PC-3 (cell line): ENCODE measurements at regions not wholly inside any gene's neighbourhood (a gene's known extent, or its start where the extent isn't known, plus 50 kb on each side); places are given as distances from the start of the nearest gene placed in this dataset.

Experiments
- ATAC-seq: fragments of 200-7000 bp; cut with Tn5 transposase; 2 replicates; pipeline ENCODE4 v1.9.1; 2020; ENCODE audit warnings: mild to moderate bottlenecking, moderate library complexity
- BruUV-seq: library from RNA; stranded (reverse); fragments of 400-500 nt; replicated peaks from 2 replicates; lab custom pipeline; 2021; lab: Mats Ljungman, UMichigan
- CTCF ChIA-PET: fragments of 300-600 bp; sonication (Branson Sonifier 250); formaldehyde crosslinking; loops from one replicate; lab custom pipeline; 2022; ENCODE audit warnings: antibody characterized with exemption; lab: Charles Lee
- POLR2A ChIA-PET: fragments of 300-600 bp; sonication (Branson Sonifier 250); formaldehyde crosslinking; loops from one replicate; lab custom pipeline; 2022; ENCODE audit warnings: antibody characterized with exemption; ENCODE audit not compliant: unreplicated experiment; lab: Charles Lee
- DNase-seq: peaks from one replicate; pipeline ENCODE4 v3.0.0-alpha.2; 2015
- H2AFZ ChIP-seq: fragments of 300-600 bp; sonication (generic); 2 replicates; pipeline ENCODE4 v1.6.0; 2016; ENCODE audit warnings: antibody characterized with exemption, low read length
- H3F3A ChIP-seq: fragments of 300-600 bp; sonication (generic); one replicate; pipeline ENCODE4 v1.6.0; 2017; ENCODE audit warnings: antibody characterized with exemption, low read length, control low read depth, mild to moderate bottlenecking; ENCODE audit not compliant: unreplicated experiment
- H3K27ac ChIP-seq: fragments of 300-600 bp; sonication (generic); 2 replicates; pipeline ENCODE4 v1.5.1; 2016; ENCODE audit warnings: mild to moderate bottlenecking, low read length
- H3K27me3 ChIP-seq: fragments of 300-600 bp; sonication (generic); 2 replicates; pipeline ENCODE4 v1.6.1; 2016; ENCODE audit warnings: low read length, mixed read lengths
- H3K36me3 ChIP-seq: fragments of 300-600 bp; sonication (generic); 2 replicates; pipeline ENCODE4 v1.6.1; 2016; ENCODE audit warnings: low read depth, mixed run types, low read length, mixed read lengths
- H3K4me1 ChIP-seq: fragments of 300-600 bp; sonication (generic); 2 replicates; pipeline ENCODE4 v1.5.1; 2016; ENCODE audit warnings: low read length; ENCODE audit not compliant: insufficient read depth
- H3K4me2 ChIP-seq: fragments of 300-600 bp; sonication (generic); 2 replicates; pipeline ENCODE4 v1.6.0; 2016; ENCODE audit warnings: low read length
- H3K4me3 ChIP-seq: fragments of 300-600 bp; sonication (generic); 2 replicates; pipeline ENCODE4 v1.5.1; 2016; ENCODE audit warnings: mild to moderate bottlenecking, low read length, mixed read lengths
- H3K79me2 ChIP-seq: fragments of 300-600 bp; sonication (generic); 2 replicates; pipeline ENCODE4 v1.6.1; 2017; ENCODE audit warnings: low read length, mixed read lengths
- H3K9ac ChIP-seq: fragments of 300-600 bp; sonication (generic); 2 replicates; pipeline ENCODE4 v1.6.0; 2016; ENCODE audit warnings: mild to moderate bottlenecking, low read length
- H3K9me2 ChIP-seq: fragments of 300-600 bp; sonication (generic); replicated peaks from 2 replicates; pipeline ENCODE4 v1.6.1; 2016; ENCODE audit warnings: mixed run types, low read length, mixed read lengths
- H3K9me3 ChIP-seq: fragments of 300-600 bp; sonication (generic); 2 replicates; pipeline ENCODE4 v1.6.1; 2016; ENCODE audit warnings: low read length, mixed read lengths
- H4K20me1 ChIP-seq: fragments of 300-600 bp; sonication (generic); 2 replicates; pipeline ENCODE4 v1.6.1; 2016; ENCODE audit warnings: low read length, mixed read lengths
- CTCF ChIP-seq: fragments of 300-600 bp; sonication (generic); conservative IDR thresholded peaks from 2 replicates; pipeline ENCODE4 v1.5.1; 2017; ENCODE audit warnings: antibody characterized with exemption, low read depth, mild to moderate bottlenecking, low read length
- EZH2 ChIP-seq: fragments of 300-600 bp; sonication (generic); IDR thresholded peaks from one replicate; pipeline ENCODE4 v1.6.1; 2017; ENCODE audit warnings: antibody characterized with exemption, mild to moderate bottlenecking, low read length; ENCODE audit not compliant: unreplicated experiment
- EZH2phosphoT487 ChIP-seq: fragments of 300-600 bp; sonication (generic); IDR thresholded peaks from 2 replicates; pipeline ENCODE4 v1.6.1; 2018; ENCODE audit warnings: mild to moderate bottlenecking, antibody characterized with exemption, low read length, borderline replicate concordance
- intact Hi-C: fragments of 100-400 bp; cut with micrococcal nuclease; formaldehyde crosslinking; loops from 2 replicates; pipeline ENCODE4 v1.9.0; 2023

GRCh38 chr6:6409397-6410030 lies 89.1 kb upstream of the F13A1 start:
- H3K36me3 ChIP-seq, result no peaks in the 10 kb centered on the region
- no peaks in the 10 kb centered on the region for H3K4me1 ChIP-seq
- no peak for DNase-seq
- no peak overlapping the region for H3K27ac ChIP-seq
- H3K4me3 ChIP-seq, result no peak overlapping the region
- no peak overlapping the region for H3K4me2 ChIP-seq
- no peaks in the 10 kb centered on the region for H3F3A ChIP-seq
- no peak for ATAC-seq
- intact Hi-C loops, result no loop called here
- ChIA-PET CTCF (no interaction called here), POLR2A (no interaction called here)
- H3K9me3 ChIP-seq, result no peaks in the 10 kb centered on the region
- no TSS peak for BruUV-seq
- no peak overlapping the region for H3K9ac ChIP-seq
- no peak overlapping the region for H2AFZ ChIP-seq
- H3K9me2 ChIP-seq, result no peaks in the 10 kb centered on the region
- no peaks in the 10 kb centered on the region for H3K79me2 ChIP-seq
- no peak for TF ChIP-seq EZH2phosphoT487
- H4K20me1 ChIP-seq, result no peaks in the 10 kb centered on the region
- H3K27me3 ChIP-seq, result peaks cover 49% of the 10 kb centered on the region

- DNase-seq, result no peak
- no peak for TF ChIP-seq EZH2phosphoT487
- no peak for TF ChIP-seq EZH2
- TF ChIP-seq CTCF, result no peak
- ChIA-PET POLR2A (no interaction called here), CTCF (no interaction called here)
- H3K27ac ChIP-seq, result no peak overlapping the region
- no peaks in the 10 kb centered on the region for H3K36me3 ChIP-seq
- no peak overlapping the region for H3K4me3 ChIP-seq
- no peak overlapping the region for H3K9ac ChIP-seq
- H3K79me2 ChIP-seq, result no peaks in the 10 kb centered on the region
- H3K9me2 ChIP-seq, result no peaks in the 10 kb centered on the region
- H3K9me3 ChIP-seq, result no peaks in the 10 kb centered on the region
- no peak overlapping the region for H3K4me2 ChIP-seq
- no TSS peak for BruUV-seq
- ATAC-seq, result no peak
- no peaks in the 10 kb centered on the region for H3F3A ChIP-seq
- H2AFZ ChIP-seq, result no peak overlapping the region
- H3K4me1 ChIP-seq, result no peaks in the 10 kb centered on the region
- H3K27me3 ChIP-seq, result peaks cover 49% of the 10 kb centered on the region
- no peaks in the 10 kb centered on the region for H4K20me1 ChIP-seq
- intact Hi-C loops, result no loop called here
Measured at GRCh38 chr6:6411115-6411514, 90.7 kb upstream of the F13A1 start.

- Histone ChIP-seq H3K4me1 (no peaks in the 10 kb centered on the region), H3K9ac (no peak overlapping the region), H3K27ac (no peak overlapping the region), H3K79me2 (no peaks in the 10 kb centered on the region), H4K20me1 (no peaks in the 10 kb centered on the region), H2AFZ (no peak overlapping the region), H3F3A (no peaks in the 10 kb centered on the region), H3K4me2 (no peak overlapping the region), H3K9me2 (no peaks in the 10 kb centered on the region), H3K27me3 (peaks cover 46% of the 10 kb centered on the region), H3K4me3 (no peak overlapping the region), H3K9me3 (no peaks in the 10 kb centered on the region), H3K36me3 (no peaks in the 10 kb centered on the region)
- intact Hi-C loops, result no loop called here
- CTCF ChIA-PET, result no interaction called here
- ATAC-seq (no peak), DNase-seq (no peak)
- POLR2A ChIA-PET, result no interaction called here
- BruUV-seq, result no TSS peak
- no peak for TF ChIP-seq CTCF
- TF ChIP-seq EZH2phosphoT487, result no peak
- TF ChIP-seq EZH2, result no peak
Measured at GRCh38 chr6:6412221-6412620, 91.8 kb upstream of the F13A1 start.
